Endothelial cell of umbilical vein (primary cell): ENCODE measurements at regions not wholly inside any gene's neighbourhood (a gene's known extent, or its start where the extent isn't known, plus 50 kb on each side); places are given as distances from the start of the nearest gene placed in this dataset.

Experiments used
- EZH2 ChIP-seq: IDR thresholded peaks from 2 replicates; pipeline ENCODE4 v1.6.1; 2012; ENCODE audit warnings: borderline replicate concordance, low read depth, mild to moderate bottlenecking, moderate library complexity, low read length, inconsistent platforms; ENCODE audit not compliant: severe bottlenecking
- JUN ChIP-seq: IDR thresholded peaks from 2 replicates; pipeline ENCODE4 v1.6.1; 2011; ENCODE audit warnings: borderline replicate concordance, low read depth; ENCODE audit not compliant: insufficient read length, insufficient read depth
- POLR2A ChIP-seq: IDR thresholded peaks from 2 replicates; pipeline ENCODE4 v1.6.1; 2012; ENCODE audit warnings: low read depth, mild to moderate bottlenecking, control low read depth, low read length
- POLR2AphosphoS5 ChIP-seq: IDR thresholded peaks from 2 replicates; pipeline ENCODE4 v1.6.1; 2012; ENCODE audit warnings: low read depth, mild to moderate bottlenecking, control low read depth, low read length, moderate library complexity; ENCODE audit not compliant: insufficient read depth
- TF ChIP-seq, protein P1 (sequence below), 2 donors: IDR thresholded peaks; 1 replicate in 1 of 2; 2 replicates in 1 of 2; pipeline ENCODE4 v1.5.1; 2011; ENCODE audit warnings: low read length in 2 of 2, mild to moderate bottlenecking in 2 of 2, moderate library complexity in 2 of 2, control low read depth in 1 of 2, inconsistent platforms in 1 of 2, low read depth in 1 of 2; ENCODE audit not compliant: insufficient read depth in 1 of 2; ENCODE audit errors: extremely low read depth in 1 of 2
- TF ChIP-seq, protein P2 (sequence below): IDR thresholded peaks from 2 replicates; pipeline ENCODE4 v1.6.1; 2011; ENCODE audit not compliant: insufficient read depth, insufficient read length

GRCh38 chr6:156400487-156400886 is 376.7 kb upstream of the ARID1B start:
- TF ChIP-seq, protein P1, sequence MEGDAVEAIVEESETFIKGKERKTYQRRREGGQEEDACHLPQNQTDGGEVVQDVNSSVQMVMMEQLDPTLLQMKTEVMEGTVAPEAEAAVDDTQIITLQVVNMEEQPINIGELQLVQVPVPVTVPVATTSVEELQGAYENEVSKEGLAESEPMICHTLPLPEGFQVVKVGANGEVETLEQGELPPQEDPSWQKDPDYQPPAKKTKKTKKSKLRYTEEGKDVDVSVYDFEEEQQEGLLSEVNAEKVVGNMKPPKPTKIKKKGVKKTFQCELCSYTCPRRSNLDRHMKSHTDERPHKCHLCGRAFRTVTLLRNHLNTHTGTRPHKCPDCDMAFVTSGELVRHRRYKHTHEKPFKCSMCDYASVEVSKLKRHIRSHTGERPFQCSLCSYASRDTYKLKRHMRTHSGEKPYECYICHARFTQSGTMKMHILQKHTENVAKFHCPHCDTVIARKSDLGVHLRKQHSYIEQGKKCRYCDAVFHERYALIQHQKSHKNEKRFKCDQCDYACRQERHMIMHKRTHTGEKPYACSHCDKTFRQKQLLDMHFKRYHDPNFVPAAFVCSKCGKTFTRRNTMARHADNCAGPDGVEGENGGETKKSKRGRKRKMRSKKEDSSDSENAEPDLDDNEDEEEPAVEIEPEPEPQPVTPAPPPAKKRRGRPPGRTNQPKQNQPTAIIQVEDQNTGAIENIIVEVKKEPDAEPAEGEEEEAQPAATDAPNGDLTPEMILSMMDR (IDR thresholded peaks at IDR 0.05; ENCODE audit: extremely low read depth in 1 of 2, insufficient read depth in 1 of 2, low read depth in 1 of 2, low read length in 2 of 2), result no peak
- TF ChIP-seq EZH2 (no peak), POLR2AphosphoS5 (no peak), POLR2A (no peak), JUN (no peak)
- TF ChIP-seq, protein P2, sequence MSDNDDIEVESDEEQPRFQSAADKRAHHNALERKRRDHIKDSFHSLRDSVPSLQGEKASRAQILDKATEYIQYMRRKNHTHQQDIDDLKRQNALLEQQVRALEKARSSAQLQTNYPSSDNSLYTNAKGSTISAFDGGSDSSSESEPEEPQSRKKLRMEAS, result no peak
